IPS DF 19.7 (cell line): ENCODE measurements at regions not wholly inside any gene's neighbourhood (a gene's known extent, or its start where the extent isn't known, plus 50 kb on each side); places are given as distances from the start of the nearest gene placed in this dataset.

Experiments
- DNase-seq: peaks from one replicate; pipeline ENCODE4 v3.0.0-alpha.2; 2013; ENCODE audit warnings: low read depth, low spot score

GRCh38 chr4:171162478-171162877 is 650.7 kb upstream of the GALNTL6 start:
- DNase-seq, result no peak

- peak; percentile 0 for DNase-seq
Observed at GRCh38 chr4:171157462-171158082, 655.6 kb upstream of the GALNTL6 start.

- no peak for DNase-seq
Observed at GRCh38 chr4:171142639-171143038, 670.6 kb upstream of the GALNTL6 start.

- no peak for DNase-seq
Observed at GRCh38 chr4:171142045-171142444, 671.2 kb upstream of the GALNTL6 start.

GRCh38 chr4:171130256-171130801 is 682.9 kb upstream of the GALNTL6 start:
- DNase-seq, result no peak

GRCh38 chr4:171118091-171118490 is 695.1 kb upstream of the GALNTL6 start:
- no peak for DNase-seq

- no peak for DNase-seq
Observed at GRCh38 chr4:171117457-171117856, 695.7 kb upstream of the GALNTL6 start.

- no peak for DNase-seq
Observed at GRCh38 chr4:171101845-171102244, 711.4 kb upstream of the GALNTL6 start.

- DNase-seq, result no peak
Observed at GRCh38 chr4:171087089-171087488, 726.1 kb upstream of the GALNTL6 start.

GRCh38 chr4:171067422-171067821 is 745.8 kb upstream of the GALNTL6 start:
- no peak for DNase-seq

- no peak for DNase-seq
Observed at GRCh38 chr4:171049380-171049779, 763.8 kb upstream of the GALNTL6 start.

GRCh38 chr4:171042989-171043524 is 770.1 kb upstream of the GALNTL6 start:
- DNase-seq, result no peak

GRCh38 chr4:171035909-171036308 is 777.3 kb upstream of the GALNTL6 start:
- DNase-seq, result no peak

GRCh38 chr4:171031338-171031737 is 781.9 kb upstream of the GALNTL6 start:
- DNase-seq, result no peak

GRCh38 chr4:171025776-171026175 is 787.4 kb upstream of the GALNTL6 start:
- DNase-seq, result no peak

- DNase-seq, result no peak
Observed at GRCh38 chr4:171025343-171025742, 787.9 kb upstream of the GALNTL6 start.

GRCh38 chr4:171024720-171025303 is 788.4 kb upstream of the GALNTL6 start:
- no peak for DNase-seq

GRCh38 chr4:171022824-171023230 is 790.4 kb upstream of the GALNTL6 start:
- DNase-seq, result no peak

- DNase-seq, result no peak
Observed at GRCh38 chr4:171017593-171017992, 795.6 kb upstream of the GALNTL6 start.

- DNase-seq, result no peak
Observed at GRCh38 chr4:171016145-171016544, 797.1 kb upstream of the GALNTL6 start.

- DNase-seq, result no peak
Observed at GRCh38 chr4:171015441-171015840, 797.8 kb upstream of the GALNTL6 start.

GRCh38 chr4:171007618-171008390 is 805.4 kb upstream of the GALNTL6 start:
- DNase-seq, result no peak
